22Rv1 (cell line): ENCODE measurements at regions not wholly inside any gene's neighbourhood (a gene's known extent, or its start where the extent isn't known, plus 50 kb on each side); places are given as distances from the start of the nearest gene placed in this dataset.

Experiments used
- ZFX ChIP-seq: fragments of 450-650 bp; IDR thresholded peaks from 2 replicates; pipeline ENCODE4 v1.6.1; 2017; ENCODE audit warnings: antibody characterized with exemption, borderline replicate concordance
- TF ChIP-seq, protein P1 (sequence below): fragments of 450-650 bp; IDR thresholded peaks from 2 replicates; pipeline ENCODE4 v1.5.1; 2017; ENCODE audit warnings: mild to moderate bottlenecking

GRCh38 chr9:118990949-118991348 is 378.3 kb downstream of the BRINP1 start:
- TF ChIP-seq, protein P1, sequence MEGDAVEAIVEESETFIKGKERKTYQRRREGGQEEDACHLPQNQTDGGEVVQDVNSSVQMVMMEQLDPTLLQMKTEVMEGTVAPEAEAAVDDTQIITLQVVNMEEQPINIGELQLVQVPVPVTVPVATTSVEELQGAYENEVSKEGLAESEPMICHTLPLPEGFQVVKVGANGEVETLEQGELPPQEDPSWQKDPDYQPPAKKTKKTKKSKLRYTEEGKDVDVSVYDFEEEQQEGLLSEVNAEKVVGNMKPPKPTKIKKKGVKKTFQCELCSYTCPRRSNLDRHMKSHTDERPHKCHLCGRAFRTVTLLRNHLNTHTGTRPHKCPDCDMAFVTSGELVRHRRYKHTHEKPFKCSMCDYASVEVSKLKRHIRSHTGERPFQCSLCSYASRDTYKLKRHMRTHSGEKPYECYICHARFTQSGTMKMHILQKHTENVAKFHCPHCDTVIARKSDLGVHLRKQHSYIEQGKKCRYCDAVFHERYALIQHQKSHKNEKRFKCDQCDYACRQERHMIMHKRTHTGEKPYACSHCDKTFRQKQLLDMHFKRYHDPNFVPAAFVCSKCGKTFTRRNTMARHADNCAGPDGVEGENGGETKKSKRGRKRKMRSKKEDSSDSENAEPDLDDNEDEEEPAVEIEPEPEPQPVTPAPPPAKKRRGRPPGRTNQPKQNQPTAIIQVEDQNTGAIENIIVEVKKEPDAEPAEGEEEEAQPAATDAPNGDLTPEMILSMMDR: no peak
- TF ChIP-seq ZFX: no peak
